Erythroblast (primary cell): ENCODE measurements at regions not wholly inside any gene's neighbourhood (a gene's known extent, or its start where the extent isn't known, plus 50 kb on each side); places are given as distances from the start of the nearest gene placed in this dataset.

Experiments
- GATA1 ChIP-seq: IDR thresholded peaks from 2 replicates; pipeline ENCODE4 v1.6.1; 2011; ENCODE audit warnings: low read depth, mild to moderate bottlenecking, control low read depth, low read length, moderate library complexity
- POLR2A ChIP-seq: IDR thresholded peaks from 2 replicates; pipeline ENCODE4 v1.6.1; 2011; ENCODE audit warnings: mild to moderate bottlenecking, low read length

DNA sequence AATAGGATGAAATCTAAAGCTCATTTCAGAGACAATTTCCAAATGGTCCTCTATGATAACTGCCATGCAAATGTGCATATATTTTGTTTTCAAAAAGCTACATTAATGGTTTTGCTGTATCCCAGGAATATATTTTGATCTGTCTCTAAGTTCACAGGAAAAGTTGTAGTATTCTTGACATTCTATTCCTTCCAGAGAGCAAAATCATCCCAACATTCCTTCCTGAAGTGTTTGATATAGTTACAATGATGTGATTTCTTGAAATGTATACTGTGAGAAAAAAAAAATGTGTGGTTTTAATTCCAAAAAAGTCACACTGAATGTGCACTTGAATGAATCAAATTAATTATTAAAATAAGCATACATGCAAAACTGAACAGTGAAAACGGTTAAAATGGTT, 996.0 kb upstream of the CITED2 start:
- TF ChIP-seq POLR2A: no peak
- TF ChIP-seq GATA1: no peak
